ENCODE measurements at regions not wholly inside any gene's neighbourhood (a gene's known extent, or its start where the extent isn't known, plus 50 kb on each side); places are given as distances from the start of the nearest gene placed in this dataset.

DNA sequence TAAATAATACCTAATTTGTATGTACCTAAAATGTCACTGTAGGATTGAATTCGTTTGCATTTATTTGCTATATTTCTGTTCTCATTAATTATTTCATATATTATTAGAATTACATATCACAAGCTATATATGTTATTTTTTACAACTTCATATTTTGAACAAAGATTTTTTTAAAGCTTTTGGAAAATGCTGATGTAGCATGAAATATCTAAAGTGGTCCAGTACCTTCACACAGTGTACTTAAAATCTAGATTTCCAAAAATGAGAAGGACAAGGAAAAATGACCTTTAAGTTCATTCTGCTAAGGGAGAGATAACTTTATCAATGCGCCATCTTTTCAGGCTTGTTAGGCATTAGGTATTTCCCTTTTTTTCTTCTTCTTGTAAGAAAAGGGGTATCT is 71.8 kb downstream of the LARP7 start:
- no peaks in the 10 kb centered on the region; a peak in 2 of 5 replicates for H3K9me3 Mint-ChIP-seq
- no peak overlapping the region for H3K23ac ChIP-seq (ENCODE audit: insufficient read length, low read depth, low read length)
- H3K9me3 ChIP-seq (ENCODE audit: control insufficient read depth, low read depth, low read length), result no peaks in the 10 kb centered on the region
- H4K5ac ChIP-seq (ENCODE audit: insufficient read length, low read depth, low read length), result no peak overlapping the region
- TF ChIP-seq, protein P1, sequence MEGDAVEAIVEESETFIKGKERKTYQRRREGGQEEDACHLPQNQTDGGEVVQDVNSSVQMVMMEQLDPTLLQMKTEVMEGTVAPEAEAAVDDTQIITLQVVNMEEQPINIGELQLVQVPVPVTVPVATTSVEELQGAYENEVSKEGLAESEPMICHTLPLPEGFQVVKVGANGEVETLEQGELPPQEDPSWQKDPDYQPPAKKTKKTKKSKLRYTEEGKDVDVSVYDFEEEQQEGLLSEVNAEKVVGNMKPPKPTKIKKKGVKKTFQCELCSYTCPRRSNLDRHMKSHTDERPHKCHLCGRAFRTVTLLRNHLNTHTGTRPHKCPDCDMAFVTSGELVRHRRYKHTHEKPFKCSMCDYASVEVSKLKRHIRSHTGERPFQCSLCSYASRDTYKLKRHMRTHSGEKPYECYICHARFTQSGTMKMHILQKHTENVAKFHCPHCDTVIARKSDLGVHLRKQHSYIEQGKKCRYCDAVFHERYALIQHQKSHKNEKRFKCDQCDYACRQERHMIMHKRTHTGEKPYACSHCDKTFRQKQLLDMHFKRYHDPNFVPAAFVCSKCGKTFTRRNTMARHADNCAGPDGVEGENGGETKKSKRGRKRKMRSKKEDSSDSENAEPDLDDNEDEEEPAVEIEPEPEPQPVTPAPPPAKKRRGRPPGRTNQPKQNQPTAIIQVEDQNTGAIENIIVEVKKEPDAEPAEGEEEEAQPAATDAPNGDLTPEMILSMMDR (conservative IDR thresholded peaks at IDR 0.05), result no peak
- H2BK15ac ChIP-seq (ENCODE audit: low read depth, low read length), result no peak overlapping the region
- no peak overlapping the region for H4K91ac ChIP-seq (ENCODE audit: insufficient read length, low read depth, low read length)
- no peak overlapping the region for H2BK120ac ChIP-seq (ENCODE audit: low read depth, low read length, poor library complexity, severe bottlenecking)
- no peak overlapping the region for H2AFZ ChIP-seq (ENCODE audit: low read length)
- no peak overlapping the region for H3K56ac ChIP-seq (ENCODE audit: insufficient read length, low read depth, low read length)
- H3K27me3 Mint-ChIP-seq (ENCODE audit: low read depth), result no peaks in the 10 kb centered on the region
- H3K36me3 Mint-ChIP-seq (ENCODE audit: insufficient read depth in 1 of 3, low read depth in 3 of 3), result peaks cover 4 to 8% (median 7%) of the 10 kb centered on the region in 3 experiments; a peak in 6 of 7 replicates
- no peak overlapping the region for H3K4me2 ChIP-seq (ENCODE audit: insufficient read depth, insufficient read length, low read length)
- no peaks in the 10 kb centered on the region for H3K79me1 ChIP-seq (ENCODE audit: insufficient read depth, low read depth, low read length, poor library complexity, severe bottlenecking)
- peaks cover 3% of the 10 kb centered on the region; the same call in 1 of the 2 replicates for H3K4me1 ChIP-seq (ENCODE audit: insufficient read depth, low read length)
- H3K18ac ChIP-seq (ENCODE audit: insufficient read length, low read depth, low read length), result no peak overlapping the region
- H3K23me2 ChIP-seq (ENCODE audit: insufficient read length, low read depth, low read length, poor library complexity, severe bottlenecking), result peaks cover 16% of the 10 kb centered on the region
- H2BK12ac ChIP-seq (ENCODE audit: insufficient read length, low read depth, low read length), result no peak overlapping the region
- no peak overlapping the region for H2AK5ac ChIP-seq (ENCODE audit: insufficient read length, low read length)
- H3K9ac ChIP-seq (ENCODE audit: extremely low read depth, insufficient read length, low read length), result no peak overlapping the region
- H3K27ac ChIP-seq (ENCODE audit: insufficient read length, low read depth, low read length), result no peak overlapping the region
- peaks cover 17% of the 10 kb centered on the region; the same call in 1 of the 2 replicates for H3K79me2 ChIP-seq (ENCODE audit: insufficient read depth, low read length)
- H3T11ph ChIP-seq (ENCODE audit: low read length), result no peak overlapping the region
- H2BK20ac ChIP-seq (ENCODE audit: low read depth, low read length, poor library complexity, severe bottlenecking), result no peak overlapping the region
- no peak overlapping the region for H3K4me3 Mint-ChIP-seq
- DNase-seq, result no peak
- no peak overlapping the region for H4K8ac ChIP-seq (replicated peaks; ENCODE audit: insufficient read length, low read depth, low read length)
- H2BK5ac ChIP-seq (ENCODE audit: insufficient read length, low read length), result no peak overlapping the region
- no peaks in the 10 kb centered on the region for H3K27me3 ChIP-seq (ENCODE audit: insufficient read depth, low read length)
- H3K4me1 Mint-ChIP-seq, result peaks cover 27 to 36% of the 10 kb centered on the region in 2 experiments
- H3K4ac ChIP-seq (ENCODE audit: low read depth, low read length), result no peak overlapping the region
- peak overlapping the region in 1 of 3 experiments; percentile 62; a peak in 1 of 7 replicates for H3K27ac Mint-ChIP-seq
- H3K14ac ChIP-seq (ENCODE audit: insufficient read depth, low read length), result no peak overlapping the region
- H4K20me1 ChIP-seq (ENCODE audit: control insufficient read depth, insufficient read depth, insufficient read length), result no peaks in the 10 kb centered on the region
- no CpG with 5 or more reads among the region's 2 CpGs for WGBS (ENCODE audit: extremely low coverage, insufficient read length, low lambda C conversion rate)

Measured in H9 (cell line).